ENCODE measurements at regions not wholly inside any gene's neighbourhood (a gene's known extent, or its start where the extent isn't known, plus 50 kb on each side); places are given as distances from the start of the nearest gene placed in this dataset.

DNA sequence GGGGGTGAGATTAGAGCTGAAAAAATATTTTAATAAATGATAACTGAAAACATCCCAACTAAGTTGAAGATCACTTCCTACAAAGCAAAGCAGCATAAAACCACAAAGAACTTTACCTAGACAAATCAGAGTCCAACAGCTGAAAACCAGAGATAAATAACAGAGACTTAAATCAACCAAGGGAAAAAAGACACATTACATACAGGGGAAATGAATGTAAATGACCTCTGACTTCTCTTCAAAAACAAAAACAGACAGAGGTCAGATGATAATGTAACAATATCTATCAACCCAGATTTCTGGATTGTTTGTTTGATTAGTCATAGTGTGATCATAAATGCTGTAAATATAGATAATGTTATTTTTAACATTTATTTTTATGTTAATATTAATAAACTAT lies 782.8 kb downstream of the TFAP2A start:
- TF ChIP-seq CTCF (IDR thresholded peaks at IDR 0.05) (no peak), SIN3A (IDR thresholded peaks at IDR 0.05; ENCODE audit: borderline replicate concordance, insufficient read depth, low read depth, low read length) (no peak), POLR2AphosphoS5 (IDR thresholded peaks at IDR 0.05; ENCODE audit: low read depth, low read length) (no peak)

Measured in Panc1 (cell line).